Astrocyte of the spinal cord (primary cell): ENCODE measurements at regions not wholly inside any gene's neighbourhood (a gene's known extent, or its start where the extent isn't known, plus 50 kb on each side); places are given as distances from the start of the nearest gene placed in this dataset.

Experiments
- DNase-seq: peaks from one replicate; pipeline ENCODE4 v3.0.0; 2011; ENCODE audit warnings: low read depth, low spot score
- H3K4me3 ChIP-seq: 2 replicates; pipeline ENCODE4 v1.5.1; 2011; ENCODE audit warnings: low read depth, mild to moderate bottlenecking, low read length, moderate library complexity
- CTCF ChIP-seq: IDR thresholded peaks from 2 replicates; pipeline ENCODE4 v1.5.1; 2012; ENCODE audit warnings: low read depth, mild to moderate bottlenecking, low read length, inconsistent platforms
- in situ Hi-C: cut with HindIII; loops from 2 replicates; pipeline ENCODE4 v1.10.0; 2017; ENCODE audit warnings: low sequenced_read_pairs

- no peak overlapping the region for H3K4me3 ChIP-seq
- DNase-seq: no peak
- in situ Hi-C loops: no loop called here
- no peak for TF ChIP-seq CTCF
These were observed 198.9 kb upstream of the ZC3H12C start for GRCh38 chr11:109894242-109894641.

- DNase-seq: no peak
These were observed 194.6 kb upstream of the ZC3H12C start for GRCh38 chr11:109898592-109898991.

GRCh38 chr11:109902764-109903433 lies 190.3 kb upstream of the ZC3H12C start:
- in situ Hi-C loops: no loop called here
- H3K4me3 ChIP-seq: no peak overlapping the region
- DNase-seq: no peak
- no peak for TF ChIP-seq CTCF

More at GRCh38 chr11:109898592-109898991, 194.6 kb upstream of the ZC3H12C start:
- no peak overlapping the region for H3K4me3 ChIP-seq
- no peak for TF ChIP-seq CTCF
- in situ Hi-C loops: no loop called here

- in situ Hi-C loops: no loop called here
- no peak overlapping the region for H3K4me3 ChIP-seq
- no peak for TF ChIP-seq CTCF
- DNase-seq: no peak
These were observed 181.7 kb upstream of the ZC3H12C start for GRCh38 chr11:109911488-109911887.

GRCh38 chr11:109914038-109914437 lies 179.2 kb upstream of the ZC3H12C start:
- in situ Hi-C loops: no loop called here
- no peak for DNase-seq
- TF ChIP-seq CTCF: no peak
- H3K4me3 ChIP-seq: no peak overlapping the region

GRCh38 chr11:109914809-109915653 lies 178.2 kb upstream of the ZC3H12C start:
- in situ Hi-C loops: no loop called here
- TF ChIP-seq CTCF: no peak
- DNase-seq: peak; percentile 45
- H3K4me3 ChIP-seq: no peak overlapping the region
